NCI-H2227 treated with DMSO at 0.1 percent for 48 hours (cell line): ENCODE measurements at regions not wholly inside any gene's neighbourhood (a gene's known extent, or its start where the extent isn't known, plus 50 kb on each side); places are given as distances from the start of the nearest gene placed in this dataset.

Experiments
- DNase-seq: peaks from one replicate; lab custom pipeline; 2025; lab: John Stamatoyannopoulos, UW

DNA sequence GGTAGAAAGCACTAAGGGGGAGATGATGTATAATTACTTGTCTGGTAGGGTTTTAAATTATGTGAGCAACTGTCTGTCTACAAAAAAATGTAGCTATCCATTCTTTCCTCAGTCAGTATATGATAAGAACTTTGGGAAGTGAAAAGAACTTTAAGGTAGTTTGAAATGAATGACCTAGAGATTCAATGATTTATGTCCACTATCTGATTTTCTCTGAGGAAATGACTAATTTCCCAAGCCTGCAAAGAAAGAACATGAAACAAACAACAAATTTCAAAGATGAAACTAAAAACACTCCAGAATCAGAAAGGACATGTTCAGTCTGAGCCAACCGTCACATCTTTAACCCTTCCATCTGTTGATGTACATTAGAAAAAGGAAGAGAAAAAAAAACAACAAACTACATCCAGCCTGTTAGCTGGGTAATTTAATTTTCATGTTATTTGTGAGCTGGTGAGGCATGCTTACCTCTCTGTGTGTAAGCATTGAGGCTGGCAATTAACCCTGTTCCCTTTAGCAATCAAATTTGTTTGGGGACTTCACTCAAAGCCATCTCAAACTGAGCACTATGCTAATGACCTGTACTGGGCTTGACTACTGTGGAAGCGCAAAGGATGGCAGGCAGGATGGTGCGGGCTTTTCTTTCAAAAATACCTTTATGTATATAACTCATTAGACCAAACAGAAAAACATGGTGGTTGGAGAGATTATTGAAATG lies 220.1 kb downstream of the TUSC7 start:
- DNase-seq, result no peak

- DNase-seq, result no peak
Observed at GRCh38 chr3:116930786-116931185, 221.2 kb downstream of the TUSC7 start.

GRCh38 chr3:116939091-116939490 lies 229.5 kb downstream of the TUSC7 start:
- DNase-seq, result no peak

DNA sequence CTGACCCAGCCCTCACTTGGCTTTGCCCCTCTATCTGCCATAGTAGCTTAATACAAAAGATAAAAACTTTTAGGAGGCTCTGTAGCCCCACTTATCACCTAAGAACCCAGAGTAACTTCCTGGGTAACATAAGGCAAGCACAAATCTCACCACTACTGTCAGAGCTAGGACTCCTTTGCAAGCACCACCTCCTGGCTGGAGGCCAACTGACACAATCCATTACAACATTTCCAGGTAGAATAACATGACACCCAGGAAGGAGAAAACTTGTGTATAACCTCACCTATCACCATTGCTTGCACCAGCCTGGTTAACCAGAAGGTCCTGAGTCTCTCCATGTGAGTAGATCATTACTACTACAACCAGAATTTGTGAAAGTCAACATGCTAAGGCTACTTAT lies 230.0 kb downstream of the TUSC7 start:
- DNase-seq, result no peak

DNA sequence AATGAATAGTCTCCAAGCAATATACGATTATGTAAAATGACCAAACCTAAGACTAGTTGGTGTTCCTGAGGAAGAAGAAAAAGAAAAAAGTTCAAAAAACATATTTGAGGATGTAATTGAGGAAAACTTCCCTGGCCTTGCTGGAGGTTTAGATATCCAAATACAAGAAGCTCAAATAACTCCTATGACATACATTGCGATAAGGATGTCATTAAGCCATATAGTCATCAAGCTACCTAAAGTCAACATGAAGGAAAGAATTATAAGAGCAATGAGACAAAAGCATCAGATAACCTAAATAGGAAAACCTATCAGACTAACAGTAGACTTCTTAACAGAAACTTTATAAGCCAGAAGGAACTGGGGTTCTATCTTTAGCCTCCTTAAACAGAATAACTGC lies 231.1 kb downstream of the TUSC7 start:
- no peak for DNase-seq

DNA sequence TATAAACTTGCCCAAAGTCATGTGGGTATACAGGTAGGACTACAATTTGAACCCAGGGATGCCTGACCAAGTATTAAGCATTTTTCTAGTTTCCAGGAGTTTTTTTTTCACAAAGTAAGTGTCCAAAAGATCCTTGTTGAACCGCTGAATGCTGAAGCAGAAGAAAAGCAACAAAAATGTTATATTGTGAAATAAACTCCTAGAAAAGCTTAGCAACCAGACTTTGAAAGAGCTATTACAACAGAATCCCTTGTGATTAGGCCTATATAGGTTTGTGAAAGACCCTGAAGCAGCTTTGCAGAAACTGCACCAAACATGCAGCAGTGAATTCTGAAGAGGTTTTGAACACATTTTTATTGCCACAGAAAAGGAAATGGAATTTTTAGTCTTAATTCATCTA lies 236.8 kb downstream of the TUSC7 start:
- no peak for DNase-seq

DNA sequence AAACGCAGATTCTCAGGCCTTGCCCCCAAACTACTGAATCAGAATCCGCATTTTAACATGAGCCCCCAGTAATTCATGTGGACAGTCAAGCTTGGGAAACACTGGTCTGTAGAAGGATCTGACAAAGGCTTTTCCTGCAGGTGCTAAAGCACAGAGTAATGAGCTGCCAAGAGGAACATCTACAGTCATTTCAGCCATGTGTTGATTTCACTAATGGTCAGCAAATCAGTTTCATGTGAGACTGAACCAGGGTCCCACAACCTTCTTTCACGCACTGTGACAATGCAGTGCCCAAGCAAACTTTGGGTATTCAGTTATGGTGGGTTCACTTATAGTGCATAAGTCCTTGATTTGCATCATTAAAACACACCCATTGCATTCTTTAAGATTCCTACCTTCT lies 237.6 kb downstream of the TUSC7 start:
- DNase-seq, result no peak

- no peak for DNase-seq
Observed at GRCh38 chr3:116947809-116948208, 238.2 kb downstream of the TUSC7 start.

DNA sequence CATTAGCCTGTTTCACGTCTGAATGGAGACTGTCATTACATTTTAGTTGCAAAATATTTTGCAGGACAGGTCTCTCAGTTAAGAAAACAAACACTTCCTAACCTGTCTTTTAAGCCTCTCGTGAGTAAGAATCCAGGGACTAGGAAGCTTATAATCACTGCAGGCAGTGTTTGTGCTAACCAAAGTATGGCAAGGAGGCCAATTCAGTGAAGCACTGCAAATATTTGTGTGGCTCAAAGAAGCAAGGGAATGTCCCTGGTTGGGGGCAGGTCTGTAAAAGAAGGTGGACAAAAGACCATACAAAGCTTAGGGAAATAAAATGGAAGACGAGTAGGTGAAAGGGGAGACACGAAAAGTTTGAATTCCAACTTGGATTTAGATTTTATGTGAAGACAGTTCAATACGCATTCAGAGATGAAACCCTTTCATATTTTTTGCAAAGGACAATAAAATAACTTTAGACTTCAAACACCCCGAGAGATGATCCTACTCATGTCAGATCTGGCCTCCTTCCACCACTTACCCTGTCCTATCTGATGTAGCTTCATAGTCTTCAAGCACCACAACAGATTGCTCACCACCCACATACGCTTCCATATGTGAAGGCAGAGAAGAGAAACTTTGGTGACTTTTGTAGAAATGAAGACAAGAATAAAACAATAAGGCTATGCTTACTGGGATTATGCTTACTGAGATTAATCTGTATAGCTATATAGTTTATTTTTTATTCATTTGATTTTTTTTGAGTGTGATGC lies 240.9 kb downstream of the TUSC7 start:
- DNase-seq, result no peak

DNA sequence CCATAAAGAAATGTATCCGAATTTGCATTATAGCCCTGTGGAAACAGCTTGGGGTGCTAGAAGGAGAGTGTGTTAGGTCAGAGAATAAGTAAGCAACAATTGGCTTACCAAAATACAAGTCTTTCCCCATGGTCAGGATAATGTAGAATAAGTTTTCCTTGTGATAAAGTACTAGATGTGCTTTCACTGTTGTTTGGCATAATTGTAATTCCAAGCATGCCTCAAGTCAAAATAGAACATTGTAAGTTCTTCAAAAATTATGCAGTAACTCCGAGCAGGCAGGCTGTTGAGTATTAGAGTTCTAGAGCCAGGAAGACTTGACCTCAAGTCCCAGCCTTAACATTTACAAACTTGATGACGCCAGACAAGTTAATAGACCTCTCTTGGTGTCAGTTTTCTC lies 242.0 kb downstream of the TUSC7 start:
- no peak for DNase-seq

DNA sequence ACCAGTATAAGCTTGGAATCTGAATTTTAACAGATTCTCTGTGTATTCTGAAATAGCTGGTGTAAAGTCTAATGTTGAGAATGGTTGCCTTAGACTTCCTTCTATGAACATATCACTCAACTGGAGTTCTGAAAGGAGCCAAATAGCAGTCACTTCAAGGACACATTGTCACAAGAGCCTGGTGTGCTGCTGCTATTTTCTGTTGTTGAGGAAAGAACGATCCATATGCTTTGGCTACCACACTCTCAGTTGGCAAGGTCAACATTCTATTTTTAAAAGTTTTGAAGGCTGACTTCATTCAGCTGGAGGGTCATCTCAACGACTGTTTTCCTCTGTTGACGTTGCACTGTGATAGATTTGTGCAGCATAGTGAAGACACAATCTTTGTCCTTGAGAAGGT lies 248.7 kb downstream of the TUSC7 start:
- no peak for DNase-seq

DNA sequence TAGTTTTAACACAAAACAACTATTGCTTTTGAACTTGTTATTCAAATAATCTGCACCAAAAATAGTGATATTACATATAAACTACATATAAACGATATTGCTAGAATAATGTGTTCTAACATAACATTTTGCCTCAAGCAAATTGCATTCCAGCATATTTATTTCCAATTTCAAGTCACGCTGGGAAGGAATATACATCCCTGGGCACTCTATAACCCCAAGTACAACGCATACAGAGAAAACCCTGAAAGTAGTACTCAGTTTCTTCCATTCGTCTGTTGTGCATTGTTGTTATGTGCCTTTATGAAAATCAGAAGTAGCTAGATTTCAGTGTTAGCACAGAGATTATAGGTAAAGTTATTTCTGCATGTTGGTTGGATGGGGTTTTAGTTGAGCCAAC lies 251.5 kb downstream of the TUSC7 start:
- no peak for DNase-seq

DNA sequence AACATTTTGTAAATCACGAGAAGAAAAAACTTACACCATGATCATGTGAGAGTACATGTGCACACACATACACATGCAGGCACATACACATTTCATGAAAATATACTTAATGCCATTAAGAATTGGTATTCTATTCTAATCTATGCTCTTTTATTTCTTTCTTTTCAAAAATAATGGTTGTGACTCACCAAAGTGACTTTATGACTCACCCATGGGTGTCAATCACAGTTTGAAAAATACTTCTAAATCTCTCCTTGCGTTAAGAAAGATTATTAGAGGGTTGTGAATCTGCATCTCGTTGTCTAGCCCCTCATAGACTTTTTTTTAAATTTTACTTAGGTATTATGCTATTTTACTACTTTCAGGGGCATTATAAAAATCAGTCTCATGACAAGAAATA lies 254.2 kb downstream of the TUSC7 start:
- DNase-seq, result no peak

DNA sequence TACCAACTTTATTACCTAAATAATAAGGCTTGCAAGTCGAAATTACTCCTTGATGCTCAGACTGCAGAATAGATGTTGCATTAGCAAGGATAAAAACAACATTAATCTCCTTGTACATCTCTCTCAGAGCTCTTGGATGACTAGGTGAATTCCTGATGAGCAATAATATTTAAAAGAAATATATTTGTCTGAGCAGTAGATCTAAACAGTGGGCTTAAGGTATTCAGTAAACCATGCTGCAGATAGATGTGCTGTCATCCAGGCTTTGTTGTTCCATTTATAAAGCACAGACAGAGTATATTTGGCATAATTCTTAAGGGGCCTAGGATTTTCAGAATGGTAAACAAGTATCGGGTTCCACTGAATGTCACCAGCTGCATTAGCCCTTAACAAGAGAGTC lies 257.1 kb downstream of the TUSC7 start:
- DNase-seq, result no peak

DNA sequence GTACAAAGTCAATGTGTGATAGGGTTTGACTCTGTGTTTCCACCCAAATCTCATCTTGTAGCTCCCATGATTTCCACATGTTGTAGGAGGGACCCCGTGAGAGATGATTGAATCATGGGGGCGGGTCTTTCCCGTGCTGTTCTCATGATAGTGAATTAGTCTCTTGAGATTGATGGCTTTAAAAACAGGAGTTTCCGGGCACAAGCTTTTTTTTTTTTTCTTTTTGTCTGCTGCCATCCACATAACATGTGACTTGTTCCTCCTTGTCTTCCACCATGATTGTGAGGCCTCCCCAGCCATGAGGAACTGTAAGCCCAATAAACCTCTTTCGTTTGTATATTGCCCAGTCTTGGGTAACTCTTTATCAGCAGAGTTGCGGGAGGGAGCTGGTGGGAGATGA lies 259.6 kb downstream of the TUSC7 start:
- DNase-seq, result no peak

DNA sequence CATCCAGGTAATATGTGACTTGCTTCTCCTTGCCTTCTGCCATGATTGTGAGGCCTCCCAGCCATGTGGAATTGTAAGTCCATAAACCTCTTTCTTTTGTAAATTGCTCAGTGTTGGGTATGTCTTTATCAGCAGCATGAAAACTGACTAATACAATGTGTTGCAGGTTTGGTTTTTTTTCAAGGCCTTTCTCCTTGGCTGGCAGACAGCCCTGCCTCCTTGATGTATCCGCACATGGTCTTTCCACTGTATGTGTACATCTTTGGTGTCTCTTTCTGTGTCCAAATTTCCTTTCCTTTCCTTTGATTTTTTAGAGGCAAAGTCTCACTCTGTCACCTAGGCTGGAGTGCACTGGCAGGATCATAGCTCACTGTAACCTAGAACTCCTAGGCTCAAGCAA lies 260.1 kb downstream of the TUSC7 start:
- no peak for DNase-seq

GRCh38 chr3:116971531-116971930 lies 262.0 kb downstream of the TUSC7 start:
- DNase-seq, result no peak

DNA sequence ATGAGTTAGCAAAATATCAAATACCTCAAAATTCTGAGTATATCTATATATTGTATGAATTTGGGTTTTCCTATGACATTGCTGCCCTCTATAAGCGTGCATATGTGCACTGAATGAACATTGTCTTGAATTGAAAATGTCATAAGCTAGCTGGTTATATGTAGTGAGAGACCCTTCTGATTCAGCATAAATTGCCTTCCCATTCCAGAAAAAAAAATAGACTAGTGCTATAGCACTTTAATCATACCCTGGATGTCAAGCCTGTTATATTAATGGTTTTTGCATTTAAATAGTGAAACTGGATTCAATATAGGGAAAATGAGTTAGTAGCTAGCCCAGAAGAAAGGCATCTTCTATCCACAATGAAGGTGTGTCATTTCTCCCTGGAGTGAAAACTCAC lies 265.1 kb downstream of the TUSC7 start:
- no peak for DNase-seq

GRCh38 chr3:116977441-116977840 lies 267.9 kb downstream of the TUSC7 start:
- DNase-seq, result no peak

DNA sequence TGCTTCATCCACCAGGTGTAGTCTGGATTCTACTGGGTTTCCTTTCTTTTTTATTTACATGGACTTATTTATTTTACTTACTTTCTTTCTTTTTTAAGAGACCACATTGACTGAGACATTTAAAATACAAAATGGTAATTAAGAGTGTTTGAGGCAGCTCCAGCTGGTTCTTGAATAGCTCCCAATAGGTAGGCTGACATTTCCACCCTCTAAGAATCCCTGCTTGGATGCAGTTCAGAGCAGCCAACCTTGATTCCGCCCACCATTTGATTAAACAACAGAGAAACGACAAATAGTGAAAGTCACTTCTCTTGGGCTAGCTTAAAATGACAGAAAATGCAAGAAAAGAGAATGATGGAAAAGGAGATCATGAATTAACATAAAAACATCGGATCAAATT lies 270.5 kb downstream of the TUSC7 start:
- no peak for DNase-seq

GRCh38 chr3:116981089-116981488 lies 271.5 kb downstream of the TUSC7 start:
- DNase-seq, result no peak

GRCh38 chr3:116984301-116984700 lies 274.7 kb downstream of the TUSC7 start:
- DNase-seq, result no peak

GRCh38 chr3:116994351-116994879 lies 284.8 kb downstream of the TUSC7 start:
- no peak for DNase-seq

DNA sequence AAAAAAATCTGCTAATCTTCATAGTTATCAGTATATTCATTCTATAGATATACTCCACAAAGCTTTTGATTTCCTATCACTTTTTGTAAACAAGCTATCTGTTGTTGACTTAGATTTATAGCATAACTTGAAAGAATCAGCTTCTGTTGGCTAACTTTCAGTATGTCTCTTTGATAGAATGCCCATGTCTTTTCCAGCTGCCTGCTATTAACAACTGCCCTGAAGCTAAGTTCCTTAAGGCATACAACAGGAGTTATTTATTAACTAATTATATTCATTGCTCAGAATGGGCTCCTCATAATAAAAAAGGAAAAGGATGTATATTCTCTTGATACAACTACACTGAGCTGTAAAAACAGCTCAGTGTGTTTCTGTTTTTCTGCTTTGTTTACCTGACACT lies 293.9 kb downstream of the TUSC7 start:
- no peak for DNase-seq
